ENCODE measurements at regions not wholly inside any gene's neighbourhood (a gene's known extent, or its start where the extent isn't known, plus 50 kb on each side); places are given as distances from the start of the nearest gene placed in this dataset.

DNA sequence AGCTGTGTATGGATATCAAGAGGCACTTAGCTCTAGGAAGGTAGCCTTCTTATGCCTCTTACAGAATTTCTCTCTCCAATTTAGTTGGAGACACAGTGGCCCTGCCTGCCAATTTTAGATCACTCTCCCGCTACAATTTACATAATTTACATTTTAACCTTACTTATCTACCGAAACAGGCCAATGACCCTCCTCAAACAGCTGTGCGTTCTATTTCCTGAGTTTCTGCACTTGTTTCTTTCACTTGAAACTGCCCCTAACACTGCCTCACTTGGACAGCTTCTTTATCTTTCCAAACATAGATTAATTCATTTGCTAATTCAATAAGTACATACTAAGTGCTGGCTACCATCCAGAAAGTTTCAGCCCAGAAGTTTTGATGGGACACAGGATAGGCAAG is 52.9 kb upstream of the HDDC2 start:
- H3K4me1 ChIP-seq (ENCODE audit: low read depth, poor library complexity, severe bottlenecking), result no peaks in the 10 kb centered on the region

DNA sequence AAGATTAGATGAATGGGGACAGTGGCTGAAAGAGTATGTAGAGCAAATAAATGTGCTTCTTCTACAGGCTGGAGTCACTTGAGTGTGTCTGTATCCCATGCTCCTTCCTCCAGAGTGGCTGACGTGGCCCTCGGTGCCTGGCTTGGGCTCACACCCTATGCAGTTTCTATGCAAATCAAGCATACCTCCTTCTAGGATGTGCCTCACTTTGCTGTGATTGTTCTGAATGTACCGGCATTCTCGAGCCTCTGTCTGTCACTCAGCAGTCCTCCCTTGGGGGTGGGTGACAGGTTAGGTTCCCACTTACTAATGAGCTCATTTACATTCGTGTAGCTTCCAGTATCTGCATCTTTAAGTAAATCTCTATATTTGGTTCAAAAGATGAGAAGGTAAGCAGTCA is 55.1 kb upstream of the HDDC2 start:
- no peak overlapping the region for H2AFZ ChIP-seq (ENCODE audit: low read depth)
- no peaks in the 10 kb centered on the region for H3K36me3 ChIP-seq (ENCODE audit: insufficient read depth)
- H3K27ac ChIP-seq, result no peak overlapping the region
- no peak overlapping the region for H3K4me2 ChIP-seq
- TF ChIP-seq, protein P1, sequence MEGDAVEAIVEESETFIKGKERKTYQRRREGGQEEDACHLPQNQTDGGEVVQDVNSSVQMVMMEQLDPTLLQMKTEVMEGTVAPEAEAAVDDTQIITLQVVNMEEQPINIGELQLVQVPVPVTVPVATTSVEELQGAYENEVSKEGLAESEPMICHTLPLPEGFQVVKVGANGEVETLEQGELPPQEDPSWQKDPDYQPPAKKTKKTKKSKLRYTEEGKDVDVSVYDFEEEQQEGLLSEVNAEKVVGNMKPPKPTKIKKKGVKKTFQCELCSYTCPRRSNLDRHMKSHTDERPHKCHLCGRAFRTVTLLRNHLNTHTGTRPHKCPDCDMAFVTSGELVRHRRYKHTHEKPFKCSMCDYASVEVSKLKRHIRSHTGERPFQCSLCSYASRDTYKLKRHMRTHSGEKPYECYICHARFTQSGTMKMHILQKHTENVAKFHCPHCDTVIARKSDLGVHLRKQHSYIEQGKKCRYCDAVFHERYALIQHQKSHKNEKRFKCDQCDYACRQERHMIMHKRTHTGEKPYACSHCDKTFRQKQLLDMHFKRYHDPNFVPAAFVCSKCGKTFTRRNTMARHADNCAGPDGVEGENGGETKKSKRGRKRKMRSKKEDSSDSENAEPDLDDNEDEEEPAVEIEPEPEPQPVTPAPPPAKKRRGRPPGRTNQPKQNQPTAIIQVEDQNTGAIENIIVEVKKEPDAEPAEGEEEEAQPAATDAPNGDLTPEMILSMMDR (conservative IDR thresholded peaks at IDR 0.05; ENCODE audit: low read depth, low read length), result no peak
- H4K20me1 ChIP-seq (ENCODE audit: insufficient read depth), result no peaks in the 10 kb centered on the region
- H3K79me2 ChIP-seq (ENCODE audit: insufficient read depth, low read depth), result no peaks in the 10 kb centered on the region
- H3K4me3 ChIP-seq (IDR thresholded peaks at IDR 0.05; ENCODE audit: insufficient read depth, low read depth, low read length), result no peak overlapping the region
- no peak overlapping the region for H3K9ac ChIP-seq
- H3K27me3 ChIP-seq (ENCODE audit: insufficient read depth, low read depth), result no peaks in the 10 kb centered on the region
- H3K4me1 ChIP-seq (ENCODE audit: low read depth, poor library complexity, severe bottlenecking), result no peaks in the 10 kb centered on the region

More for the DNA sequence above, 52.9 kb upstream of the HDDC2 start:
- no peak overlapping the region for H3K9ac ChIP-seq
- no peak overlapping the region for H3K27ac ChIP-seq
- no peak overlapping the region for H2AFZ ChIP-seq (ENCODE audit: low read depth)
- no peaks in the 10 kb centered on the region for H3K79me2 ChIP-seq (ENCODE audit: insufficient read depth, low read depth)
- H3K4me3 ChIP-seq (IDR thresholded peaks at IDR 0.05; ENCODE audit: insufficient read depth, low read depth, low read length), result no peak overlapping the region
- no peaks in the 10 kb centered on the region for H3K27me3 ChIP-seq (ENCODE audit: insufficient read depth, low read depth)
- TF ChIP-seq, protein P1 (conservative IDR thresholded peaks at IDR 0.05; ENCODE audit: low read depth, low read length), result no peak
- H4K20me1 ChIP-seq (ENCODE audit: insufficient read depth), result no peaks in the 10 kb centered on the region
- H3K36me3 ChIP-seq (ENCODE audit: insufficient read depth), result no peaks in the 10 kb centered on the region
- no peak overlapping the region for H3K4me2 ChIP-seq

DNA sequence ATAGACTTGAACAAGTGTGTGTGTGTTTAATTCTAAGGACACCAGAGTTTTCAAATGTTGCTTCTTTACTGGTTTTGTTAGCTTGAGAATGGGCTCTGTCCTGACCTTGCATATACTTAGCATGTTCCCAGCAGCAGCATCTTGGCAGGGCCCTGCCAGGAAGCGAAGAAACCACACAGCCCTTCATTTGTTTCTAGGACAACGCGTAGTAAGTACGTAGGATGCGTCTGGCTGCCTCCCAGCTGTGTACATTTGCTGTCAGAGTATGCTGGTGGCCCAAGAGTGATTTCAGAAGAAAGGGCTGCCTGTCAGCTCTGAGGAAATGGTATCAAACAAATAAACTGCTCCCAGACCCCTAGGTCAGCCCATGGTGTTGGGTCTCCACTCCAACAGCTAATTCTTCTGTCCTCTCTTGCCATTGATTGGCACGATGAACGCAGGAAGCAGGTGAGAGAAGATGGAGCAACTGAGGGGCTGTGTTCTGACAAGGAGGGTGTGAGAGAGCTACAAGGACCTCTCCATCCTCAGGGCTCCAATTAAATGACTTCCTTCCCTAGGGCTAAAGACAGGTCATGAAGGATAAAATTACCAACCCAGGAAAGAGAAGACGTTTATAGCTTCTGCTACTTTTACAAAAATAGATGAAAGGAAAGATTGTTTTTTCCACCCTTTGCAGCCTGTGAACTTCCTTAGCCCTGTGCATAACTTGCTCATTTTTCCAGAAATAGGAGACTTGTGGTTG is 55.9 kb upstream of the HDDC2 start:
- Histone ChIP-seq H3K27me3 (ENCODE audit: insufficient read depth, low read depth) (no peaks in the 10 kb centered on the region), H3K4me3 (IDR thresholded peaks at IDR 0.05; ENCODE audit: insufficient read depth, low read depth, low read length) (no peak overlapping the region), H4K20me1 (ENCODE audit: insufficient read depth) (no peaks in the 10 kb centered on the region), H3K4me1 (ENCODE audit: low read depth, poor library complexity, severe bottlenecking) (no peaks in the 10 kb centered on the region), H3K9ac (no peak overlapping the region), H3K27ac (no peak overlapping the region), H2AFZ (ENCODE audit: low read depth) (no peak overlapping the region), H3K79me2 (ENCODE audit: insufficient read depth, low read depth) (no peaks in the 10 kb centered on the region), H3K4me2 (no peak overlapping the region), H3K36me3 (ENCODE audit: insufficient read depth) (no peaks in the 10 kb centered on the region)
- TF ChIP-seq, protein P1 (conservative IDR thresholded peaks at IDR 0.05; ENCODE audit: low read depth, low read length), result no peak

DNA sequence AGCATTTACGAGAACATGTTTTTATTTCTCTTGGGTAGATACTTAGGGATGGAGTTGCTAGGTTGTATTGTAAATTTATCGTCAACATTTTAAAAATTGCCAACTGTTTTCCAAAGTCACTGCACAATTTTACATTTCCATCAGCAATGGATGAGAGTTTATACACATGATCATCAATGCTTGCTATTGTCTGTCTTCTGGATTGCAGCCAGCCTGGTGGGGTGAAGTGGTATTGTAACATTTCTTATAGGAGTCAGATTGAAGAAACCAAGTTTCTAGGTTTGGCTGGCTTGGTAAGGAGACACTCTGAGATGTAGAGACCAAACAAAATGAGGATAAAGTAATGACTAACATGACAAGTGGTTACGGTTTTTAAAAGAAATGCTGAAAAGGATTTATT is 57.1 kb upstream of the HDDC2 start:
- Histone ChIP-seq H3K27ac (no peak overlapping the region), H3K4me1 (ENCODE audit: low read depth, poor library complexity, severe bottlenecking) (no peaks in the 10 kb centered on the region), H4K20me1 (ENCODE audit: insufficient read depth) (no peaks in the 10 kb centered on the region), H2AFZ (ENCODE audit: low read depth) (no peak overlapping the region), H3K36me3 (ENCODE audit: insufficient read depth) (no peaks in the 10 kb centered on the region), H3K27me3 (ENCODE audit: insufficient read depth, low read depth) (no peaks in the 10 kb centered on the region), H3K4me3 (IDR thresholded peaks at IDR 0.05; ENCODE audit: insufficient read depth, low read depth, low read length) (no peak overlapping the region), H3K79me2 (ENCODE audit: insufficient read depth, low read depth) (no peaks in the 10 kb centered on the region), H3K4me2 (no peak overlapping the region), H3K9ac (no peak overlapping the region)
- TF ChIP-seq, protein P1 (conservative IDR thresholded peaks at IDR 0.05; ENCODE audit: low read depth, low read length), result no peak

Measured in KMS-11 (cell line).